ENCODE measurements at regions not wholly inside any gene's neighbourhood (a gene's known extent, or its start where the extent isn't known, plus 50 kb on each side); places are given as distances from the start of the nearest gene placed in this dataset.

DNA sequence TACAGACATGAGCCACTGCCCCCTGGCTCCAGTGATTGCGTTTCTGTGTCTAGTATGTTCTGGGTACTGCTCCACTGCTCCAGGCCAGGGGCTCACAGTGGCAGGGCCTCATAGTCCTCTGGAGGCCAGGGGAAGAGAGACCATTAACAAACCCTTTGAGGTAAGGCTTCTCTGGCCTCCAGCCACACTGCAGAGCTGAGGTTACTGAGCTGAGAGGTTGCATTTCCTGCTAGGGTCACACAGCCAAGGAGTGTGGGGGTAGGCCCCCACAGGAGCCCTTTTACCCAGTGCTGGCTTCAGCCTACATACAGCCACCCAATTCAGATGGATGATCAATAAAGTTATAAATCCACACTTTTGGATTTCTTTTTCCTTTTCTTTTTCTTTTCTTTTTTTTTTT, 50.4 kb upstream of the DLX4 start:
- no peak for FAIRE-seq

More for the DNA sequence above, 50.4 kb upstream of the DLX4 start:
- DNase-seq (ENCODE audit: low spot score), result no peak
